GM19240 (cell line): ENCODE measurements at regions not wholly inside any gene's neighbourhood (a gene's known extent, or its start where the extent isn't known, plus 50 kb on each side); places are given as distances from the start of the nearest gene placed in this dataset.

ENCODE experiments used
- DNase-seq: peaks from one replicate; pipeline ENCODE4 v3.0.0; 2011; ENCODE audit warnings: low spot score; ENCODE audit not compliant: insufficient read length

DNA sequence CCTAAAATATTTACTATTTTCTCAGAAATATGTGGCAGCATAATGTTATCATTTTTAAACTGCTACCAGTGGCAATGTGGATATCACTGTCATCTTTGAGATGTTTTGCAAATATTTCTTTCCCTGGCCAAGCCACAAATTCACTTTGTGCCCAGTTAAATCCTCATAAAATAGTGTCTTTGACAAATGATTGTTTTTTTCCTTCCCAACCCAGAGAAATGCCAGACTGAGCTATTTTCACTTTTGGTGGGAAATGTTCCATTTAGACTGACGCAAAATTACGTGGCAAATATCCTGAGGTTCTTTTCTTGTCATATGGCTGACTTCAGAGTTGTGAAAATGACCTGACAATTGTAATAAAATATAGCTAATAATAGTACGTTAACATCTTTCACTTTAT is 807.0 kb upstream of the SOX9 start:
- no peak for DNase-seq

GRCh38 chr17:71315568-71315967 is 805.3 kb upstream of the SOX9 start:
- DNase-seq: no peak

DNA sequence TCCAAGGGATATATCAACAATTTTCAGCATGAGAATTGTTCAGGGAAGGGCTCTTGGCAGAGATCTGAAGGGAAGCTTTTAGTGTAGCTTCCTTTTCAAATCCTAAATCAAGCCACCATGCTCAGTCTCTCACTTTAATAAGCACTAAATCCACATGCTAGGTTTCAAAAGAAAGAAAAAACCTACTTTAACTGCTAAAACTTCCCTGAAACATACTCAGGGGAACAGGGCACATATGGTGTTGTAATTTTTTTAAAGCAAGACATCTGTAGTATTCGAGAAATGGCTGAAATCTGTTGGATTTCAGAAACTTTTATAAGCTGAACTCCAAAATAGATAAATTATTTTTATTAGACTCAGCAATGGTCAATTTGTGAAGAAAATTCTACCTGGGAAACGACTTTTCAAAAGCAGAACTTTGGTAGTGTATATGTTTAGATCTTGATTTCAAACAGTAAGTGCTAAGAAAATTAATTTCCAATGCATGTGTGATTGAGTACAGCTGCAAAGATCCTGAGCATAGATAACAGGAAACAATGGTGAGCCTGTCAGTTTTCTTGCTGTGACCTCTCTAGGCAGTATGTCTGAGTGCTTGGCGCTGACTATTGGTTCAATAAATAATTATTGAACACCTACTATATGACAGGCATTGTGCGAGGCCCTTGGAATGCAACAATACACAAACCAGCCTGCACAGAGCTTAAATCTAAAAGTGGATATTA is 804.5 kb upstream of the SOX9 start:
- DNase-seq: no peak

DNA sequence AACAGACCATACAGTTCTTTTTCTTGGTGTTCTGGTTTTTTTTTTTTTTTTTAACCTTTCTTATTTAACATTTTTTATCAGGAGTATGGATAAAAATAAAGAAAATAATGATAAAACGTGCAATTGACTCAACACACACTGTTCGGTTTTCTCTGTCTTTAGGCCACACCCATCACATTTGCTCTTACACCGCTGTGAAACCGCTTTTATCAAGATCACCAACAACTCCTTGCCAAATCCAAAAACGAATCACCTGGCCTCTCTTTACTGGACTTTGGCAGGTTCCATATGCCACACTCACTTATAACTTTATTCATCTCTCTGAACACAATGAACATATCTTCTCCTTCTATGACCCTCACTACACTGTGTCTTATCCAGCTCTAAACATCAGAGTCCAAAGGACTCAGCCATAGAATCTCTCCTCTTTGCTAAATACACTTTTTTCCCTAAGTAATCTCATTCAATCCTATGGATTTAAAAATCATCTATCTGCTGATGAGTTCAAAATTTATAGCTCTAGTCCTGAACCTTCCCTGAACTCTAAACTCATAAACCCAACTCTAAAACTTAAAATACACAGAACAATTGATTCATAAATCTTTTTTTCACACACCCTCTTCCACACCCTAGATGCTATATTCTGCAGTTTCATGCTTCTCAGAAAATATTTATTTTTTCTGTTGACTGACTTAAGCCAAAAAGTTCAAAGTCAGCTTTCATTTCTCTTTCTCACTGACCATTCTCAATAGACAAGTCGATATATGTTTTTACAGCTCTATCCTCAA is 800.6 kb upstream of the SOX9 start:
- no peak for DNase-seq

GRCh38 chr17:71325117-71325516 is 795.7 kb upstream of the SOX9 start:
- DNase-seq: no peak

DNA sequence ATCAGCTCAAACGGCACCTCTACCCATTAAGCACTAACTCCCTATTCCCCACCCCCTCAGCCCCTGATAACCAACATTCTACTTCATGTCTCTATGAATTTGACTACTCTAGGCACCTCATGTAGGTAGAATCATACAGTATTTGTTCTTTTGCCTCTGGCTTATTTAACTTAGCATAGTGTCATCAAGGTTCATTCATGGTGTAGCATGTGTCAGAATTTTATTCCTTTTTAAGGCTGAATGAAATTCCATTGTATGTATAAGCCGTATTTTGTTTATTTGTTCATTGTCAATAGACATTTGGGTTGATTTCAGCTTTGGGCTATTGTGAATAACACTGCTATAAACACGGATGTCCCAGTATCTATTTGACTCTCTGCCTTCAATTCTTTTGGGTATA is 794.9 kb upstream of the SOX9 start:
- DNase-seq: no peak

DNA sequence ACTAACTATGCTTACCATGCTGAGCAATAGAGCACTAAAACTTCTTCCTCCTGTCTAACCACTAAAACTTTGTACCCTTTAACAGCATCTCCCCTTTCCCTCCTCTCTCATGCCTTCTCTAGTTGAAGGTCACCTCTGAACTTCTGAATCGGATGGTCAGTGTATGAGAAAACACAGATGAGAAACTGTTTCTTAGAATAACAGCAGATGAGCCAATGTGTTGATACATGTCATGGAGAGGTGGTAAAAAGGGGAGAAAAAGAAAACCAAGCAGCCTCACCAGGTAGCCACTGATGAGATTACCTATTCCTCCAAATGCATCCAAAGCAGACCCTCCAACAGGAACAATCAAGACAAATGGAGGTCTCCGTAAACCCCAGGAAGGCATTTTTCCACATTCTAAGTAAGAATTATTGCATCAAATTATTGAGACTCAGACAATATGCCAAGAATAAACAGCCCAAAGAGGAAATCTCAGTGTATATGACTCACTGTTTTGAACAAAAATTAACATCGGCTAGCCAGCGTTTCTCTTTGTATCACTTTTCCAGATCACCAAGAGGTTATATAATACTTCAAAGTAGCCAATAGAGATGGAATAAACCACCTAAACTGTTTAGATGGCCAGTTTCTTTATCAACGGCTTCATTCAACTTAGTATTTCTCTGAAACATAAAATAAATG is 793.3 kb upstream of the SOX9 start:
- DNase-seq: no peak

DNA sequence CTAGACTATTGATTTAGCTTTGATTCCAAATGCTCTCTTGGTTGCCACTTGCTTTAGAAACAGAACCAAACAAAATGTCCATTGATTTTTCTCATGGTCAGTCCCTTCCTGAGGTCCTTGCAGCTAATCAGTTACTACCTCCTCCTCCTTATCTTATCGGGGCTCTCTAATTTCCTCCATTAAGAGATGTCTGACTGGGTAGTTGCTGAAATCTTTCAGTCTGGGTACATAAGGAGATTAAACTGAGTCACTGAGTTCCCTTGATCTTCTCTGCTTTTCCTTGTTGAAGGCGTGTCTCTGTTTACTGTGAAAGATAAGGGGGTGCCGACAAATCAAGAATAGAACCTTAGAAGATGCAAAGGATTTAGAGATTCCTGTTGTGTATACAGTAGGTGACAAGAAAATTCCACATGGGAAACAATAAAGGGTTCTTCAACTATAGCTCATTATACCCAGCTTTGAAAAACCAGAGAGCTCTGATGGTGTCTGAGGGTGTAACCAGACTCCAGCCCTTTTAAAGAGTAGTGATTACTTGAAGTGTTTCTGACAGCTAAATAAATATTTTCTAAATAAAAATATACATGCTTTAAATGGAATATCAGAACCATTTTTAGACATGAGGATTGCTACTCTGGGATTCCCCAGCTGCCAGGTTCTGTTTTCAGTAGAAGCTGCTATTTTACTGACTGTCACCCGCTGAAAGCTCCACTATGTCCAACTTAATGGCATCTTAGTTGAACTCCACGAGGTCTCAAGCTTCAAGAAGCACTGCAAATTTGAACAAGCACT is 791.3 kb upstream of the SOX9 start:
- DNase-seq: no peak

GRCh38 chr17:71330099-71330375 is 790.8 kb upstream of the SOX9 start:
- no peak for DNase-seq

DNA sequence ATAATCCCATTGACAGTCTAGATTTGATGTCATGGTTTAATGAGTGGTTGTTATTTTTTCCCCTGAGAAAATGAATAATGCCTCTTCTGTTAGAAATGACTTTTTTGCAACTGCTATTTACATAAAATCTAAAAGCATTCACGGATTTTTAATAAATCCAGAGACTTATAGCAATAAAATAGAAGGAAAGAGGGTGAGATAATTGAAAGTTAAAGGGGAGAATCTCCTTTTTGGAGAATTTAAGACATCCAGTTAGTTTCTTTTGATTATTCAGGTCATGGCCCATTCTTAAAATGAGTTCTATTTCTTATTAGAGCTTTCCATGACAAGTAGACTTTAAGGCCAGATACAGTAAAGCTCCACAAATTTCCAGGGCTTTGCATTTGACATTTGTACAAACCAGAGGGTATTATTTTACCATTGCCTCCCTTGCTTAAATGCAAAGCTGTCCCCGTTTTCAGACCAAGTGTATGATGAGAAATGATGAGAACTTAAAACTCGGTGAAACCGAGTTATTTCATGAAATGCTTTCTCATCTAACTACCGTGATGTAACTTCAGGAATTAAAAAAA is 789.0 kb upstream of the SOX9 start:
- DNase-seq: no peak

DNA sequence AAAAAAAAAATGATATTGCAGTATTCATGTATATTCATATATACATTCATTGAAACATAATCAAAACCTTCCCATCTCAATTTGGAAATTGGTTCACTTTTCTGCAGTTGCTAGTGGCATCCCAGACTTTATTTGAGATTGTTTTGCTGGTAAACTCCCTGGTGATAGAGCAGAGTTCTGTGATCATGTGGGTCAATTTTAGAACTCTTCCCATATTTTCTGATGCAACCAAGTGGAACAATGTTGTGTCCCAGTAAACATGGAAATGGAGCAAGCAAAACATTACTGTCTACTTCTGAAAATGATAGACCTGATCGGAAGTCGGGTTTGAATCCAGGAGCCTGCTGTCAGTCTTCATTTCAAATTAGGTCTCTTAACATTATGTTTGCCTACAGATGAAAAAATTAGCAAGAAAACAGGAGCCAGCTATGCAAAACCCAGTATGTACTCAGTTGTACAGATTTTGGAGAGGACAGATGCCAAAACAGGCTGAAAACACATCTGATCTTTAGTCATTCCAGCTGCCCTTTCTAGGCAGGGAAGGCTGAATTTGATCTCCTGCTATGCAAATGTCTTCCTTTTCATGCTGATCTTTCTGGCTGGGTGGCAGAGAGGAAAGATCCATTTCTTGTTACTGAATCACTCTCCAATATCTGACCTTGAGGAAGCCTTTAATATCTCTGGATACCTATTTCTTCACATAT is 786.6 kb upstream of the SOX9 start:
- DNase-seq: no peak

GRCh38 chr17:71335212-71335611 is 785.6 kb upstream of the SOX9 start:
- no peak for DNase-seq

DNA sequence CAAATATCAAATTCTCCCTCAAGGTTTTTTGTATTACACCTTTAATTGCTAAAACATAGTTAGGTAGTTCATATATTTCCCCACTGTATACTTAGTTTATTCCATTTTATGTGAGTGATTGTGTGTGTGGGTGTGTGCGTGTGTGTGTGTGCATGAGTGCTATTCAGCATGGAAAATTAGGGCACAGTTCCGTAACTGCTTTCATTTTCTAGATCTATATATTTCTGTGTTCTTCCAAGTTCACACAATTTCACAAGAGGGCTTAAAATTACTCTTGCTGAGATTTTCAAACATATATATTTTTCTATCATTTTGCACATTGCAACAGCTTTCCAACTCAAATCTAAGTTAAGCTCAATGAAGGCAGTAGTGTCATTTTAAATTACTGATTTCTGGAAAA is 782.9 kb upstream of the SOX9 start:
- no peak for DNase-seq

DNA sequence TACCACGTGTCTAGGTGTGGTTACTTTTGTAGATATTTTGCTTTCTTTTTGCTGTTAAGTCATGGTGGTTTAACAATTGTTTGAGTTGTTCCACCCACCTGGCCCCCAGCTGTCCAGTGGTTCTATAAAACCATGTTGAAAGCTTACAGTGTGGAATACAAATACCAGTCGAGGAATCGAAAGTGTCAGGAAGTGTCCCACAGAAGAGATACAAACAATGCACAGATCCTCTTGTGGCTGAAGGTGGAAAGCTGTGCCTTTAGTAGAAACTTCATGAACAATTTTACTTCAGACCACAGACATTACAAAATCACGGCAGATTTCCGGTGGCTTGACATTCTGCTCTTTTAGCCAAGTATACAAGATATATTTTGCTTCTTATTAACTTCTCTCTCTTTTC is 782.4 kb upstream of the SOX9 start:
- DNase-seq: no peak

GRCh38 chr17:71339206-71339605 is 781.6 kb upstream of the SOX9 start:
- DNase-seq: no peak

GRCh38 chr17:71342737-71343136 is 778.1 kb upstream of the SOX9 start:
- no peak for DNase-seq

GRCh38 chr17:71349908-71350600 is 770.8 kb upstream of the SOX9 start:
- no peak for DNase-seq

GRCh38 chr17:71360301-71360700 is 760.5 kb upstream of the SOX9 start:
- no peak for DNase-seq

- DNase-seq: no peak
These were observed 759.0 kb upstream of the SOX9 start for GRCh38 chr17:71361656-71362450.

DNA sequence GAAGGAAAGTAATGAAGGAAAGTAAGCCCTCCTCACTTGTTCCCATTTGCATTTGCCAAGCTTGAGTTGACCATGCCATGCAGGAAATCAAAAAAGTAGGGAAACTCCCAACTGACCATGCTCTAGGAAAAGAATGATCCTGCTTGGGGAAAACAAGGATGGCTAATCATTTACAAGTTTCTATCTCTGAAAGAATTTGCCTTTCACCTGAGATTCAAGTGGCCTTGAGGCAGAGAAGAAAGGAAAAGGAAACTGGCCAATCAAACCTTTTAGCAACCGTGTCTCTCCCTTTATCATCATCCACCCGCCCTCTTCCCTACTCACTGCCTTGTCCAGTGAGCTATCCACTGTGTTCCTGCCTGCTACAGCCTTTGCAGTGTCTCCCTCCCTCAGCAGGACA is 757.2 kb upstream of the SOX9 start:
- no peak for DNase-seq
